SK-N-MC (cell line): ENCODE measurements at regions not wholly inside any gene's neighbourhood (a gene's known extent, or its start where the extent isn't known, plus 50 kb on each side); places are given as distances from the start of the nearest gene placed in this dataset.

Source experiments
- FOXP2 ChIP-seq: optimal IDR thresholded peaks from 2 replicates; pipeline ENCODE3; 2011; ENCODE audit warnings: mild to moderate bottlenecking, moderate library complexity; ENCODE audit not compliant: insufficient read depth; ENCODE audit errors: extremely low read length, control extremely low read depth
- POLR2AphosphoS5 ChIP-seq: IDR thresholded peaks from 2 replicates; pipeline ENCODE4 v1.6.1; 2012; ENCODE audit warnings: mild to moderate bottlenecking, low read depth, low read length, borderline replicate concordance

GRCh38 chr20:58103517-58103904, 124.9 kb downstream of the ANKRD60 start:
- TF ChIP-seq POLR2AphosphoS5 (no peak), FOXP2 (no peak)
